Right lobe of liver (tissue), 6 donors: ENCODE measurements at regions not wholly inside any gene's neighbourhood (a gene's known extent, or its start where the extent isn't known, plus 50 kb on each side); places are given as distances from the start of the nearest gene placed in this dataset.

ENCODE experiments used
- ATAC-seq, 4 donors: fragments of 200-7000 bp; cut with Tn5 transposase; one replicate each; pipeline ENCODE4 v1.9.1; 2020; ENCODE audit warnings: mild to moderate bottlenecking in 4 of 4, moderate library complexity in 4 of 4
- DNase-seq, 3 donors: peaks; one replicate each; pipeline ENCODE4 v3.0.0-alpha.2; 2020
- H3K27ac ChIP-seq, 3 donors: fragments of 200-600 bp; one replicate each; pipeline ENCODE4 v1.8.0; 2022
- H3K27me3 ChIP-seq, 2 donors: fragments of 200-600 bp; one replicate each; pipeline ENCODE4 v1.8.0; 2022
- H3K36me3 ChIP-seq, 4 donors: fragments of 200-600 bp; sonication (generic) in 1 of 4; one replicate each; pipeline versions ENCODE4 v1.5.1 to v1.8.0; 2017 to 2022; ENCODE audit warnings: control low read depth in 1 of 4
- H3K4me1 ChIP-seq, 4 donors: fragments of 200-600 bp; sonication (generic) in 1 of 4; one replicate each; pipeline versions ENCODE4 v1.5.1 to v1.8.0; 2017 to 2022; ENCODE audit warnings: control low read depth in 1 of 4
- H3K4me3 ChIP-seq, 3 donors: fragments of 200-600 bp; one replicate each; pipeline ENCODE4 v1.8.0; 2022
- H3K9me3 ChIP-seq, 4 donors: fragments of 200-600 bp; sonication (generic) in 1 of 4; one replicate each; pipeline versions ENCODE4 v1.5.1 to v1.8.0; 2017 to 2022; ENCODE audit warnings: control low read depth in 1 of 4
- POLR2A ChIP-seq: fragments of 450-650 bp; IDR thresholded peaks from one replicate; pipeline ENCODE4 v1.6.1; 2017; ENCODE audit warnings: antibody characterized with exemption, mild to moderate bottlenecking
- WGBS: methylation state at CpG from one replicate; pipeline ENCODE4 v1.1.6; 2018; ENCODE audit warnings: low coverage, low lambda C conversion rate; ENCODE audit not compliant: insufficient coverage; ENCODE audit errors: missing lambda C conversion rate; 5-methylcytosine and 5-hydroxymethylcytosine counted together
- intact Hi-C, 2 donors: fragments of 100-400 bp; cut with DNase I; formaldehyde crosslinking; loops; one replicate each; pipeline versions ENCODE4 v1.11.2 to v1.14.1; 2022
- TF ChIP-seq, protein P1 (sequence below), 4 donors: fragments of 200-600 bp in 3 of 4; fragments of 450-650 bp in 1 of 4; IDR thresholded peaks; one replicate each; pipeline versions ENCODE4 v1.5.1 to v1.8.0; 2016 to 2022; ENCODE audit warnings: antibody characterized with exemption in 4 of 4, mild to moderate bottlenecking in 2 of 4
- donor health status: DM: no; HTN: yes; CAD: no.
- donor health status: DM: no; HTN: no; CAD: no.
- donor health status: DM: no; HTN: no; CAD: no.
- donor health status: DM: no; HTN: yes; CAD: no.
- donor health status: DM: no; HTN: yes; CAD: no.

DNA sequence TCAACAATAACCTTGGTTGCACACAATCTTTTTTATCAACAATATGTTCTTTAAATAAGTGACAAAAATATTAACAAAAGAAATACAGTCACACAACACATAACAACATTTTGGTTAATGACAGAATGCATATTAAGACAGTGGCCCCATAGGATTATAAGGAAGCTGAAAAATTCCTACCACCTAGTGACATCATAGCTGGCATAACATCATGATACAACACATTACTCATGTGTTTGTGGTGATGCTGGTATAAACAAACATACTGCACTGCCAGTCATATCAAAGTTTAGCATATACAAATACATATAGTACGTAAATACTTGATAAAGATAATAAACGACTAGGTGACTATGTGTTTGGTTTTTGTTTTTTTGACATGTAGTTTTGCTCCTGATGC is 344.8 kb upstream of the POU5F2 start:
- TF ChIP-seq, protein P1, sequence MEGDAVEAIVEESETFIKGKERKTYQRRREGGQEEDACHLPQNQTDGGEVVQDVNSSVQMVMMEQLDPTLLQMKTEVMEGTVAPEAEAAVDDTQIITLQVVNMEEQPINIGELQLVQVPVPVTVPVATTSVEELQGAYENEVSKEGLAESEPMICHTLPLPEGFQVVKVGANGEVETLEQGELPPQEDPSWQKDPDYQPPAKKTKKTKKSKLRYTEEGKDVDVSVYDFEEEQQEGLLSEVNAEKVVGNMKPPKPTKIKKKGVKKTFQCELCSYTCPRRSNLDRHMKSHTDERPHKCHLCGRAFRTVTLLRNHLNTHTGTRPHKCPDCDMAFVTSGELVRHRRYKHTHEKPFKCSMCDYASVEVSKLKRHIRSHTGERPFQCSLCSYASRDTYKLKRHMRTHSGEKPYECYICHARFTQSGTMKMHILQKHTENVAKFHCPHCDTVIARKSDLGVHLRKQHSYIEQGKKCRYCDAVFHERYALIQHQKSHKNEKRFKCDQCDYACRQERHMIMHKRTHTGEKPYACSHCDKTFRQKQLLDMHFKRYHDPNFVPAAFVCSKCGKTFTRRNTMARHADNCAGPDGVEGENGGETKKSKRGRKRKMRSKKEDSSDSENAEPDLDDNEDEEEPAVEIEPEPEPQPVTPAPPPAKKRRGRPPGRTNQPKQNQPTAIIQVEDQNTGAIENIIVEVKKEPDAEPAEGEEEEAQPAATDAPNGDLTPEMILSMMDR (IDR thresholded peaks at IDR 0.05): no peak
- TF ChIP-seq POLR2A: no peak
- no peak overlapping the region for H3K27ac ChIP-seq
- ATAC-seq (no peak), DNase-seq (no peak)
- H3K27me3 ChIP-seq: no peaks in the 10 kb centered on the region
- no peaks in the 10 kb centered on the region for H3K36me3 ChIP-seq
- no peaks in the 10 kb centered on the region for H3K4me1 ChIP-seq
- intact Hi-C loops: no loop called here
- H3K9me3 ChIP-seq: no peaks in the 10 kb centered on the region
- no peak overlapping the region for H3K4me3 ChIP-seq
- 88% methylated on average over 2 of the region's 2 CpGs for WGBS

DNA sequence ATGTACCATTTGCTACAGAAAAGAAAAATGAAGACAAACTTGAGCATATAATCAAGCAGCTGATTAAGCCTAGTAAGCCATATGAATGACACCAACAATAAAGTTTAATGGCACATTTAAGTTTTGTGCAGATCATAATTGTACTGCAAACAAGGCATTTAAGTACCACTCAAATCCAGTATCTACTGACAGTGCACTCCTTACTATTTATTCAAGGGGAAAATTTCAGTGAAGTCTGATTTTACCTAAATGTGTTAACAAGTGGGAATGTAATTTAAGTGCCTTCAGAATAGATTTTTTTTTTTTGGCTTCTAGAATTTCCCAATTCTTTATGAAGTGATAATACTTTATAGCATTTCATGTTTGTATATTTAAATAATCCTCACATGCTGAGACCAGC is 341.0 kb upstream of the POU5F2 start:
- no peak for ATAC-seq
- intact Hi-C loops: no loop called here
- DNase-seq: no peak
- TF ChIP-seq, protein P1 (IDR thresholded peaks at IDR 0.05): no peak
- TF ChIP-seq POLR2A: no peak
- no peak overlapping the region for H3K4me3 ChIP-seq
- no peaks in the 10 kb centered on the region for H3K36me3 ChIP-seq
- H3K27me3 ChIP-seq: no peaks in the 10 kb centered on the region
- H3K4me1 ChIP-seq: no peaks in the 10 kb centered on the region
- H3K9me3 ChIP-seq: no peaks in the 10 kb centered on the region
- H3K27ac ChIP-seq: no peak overlapping the region

DNA sequence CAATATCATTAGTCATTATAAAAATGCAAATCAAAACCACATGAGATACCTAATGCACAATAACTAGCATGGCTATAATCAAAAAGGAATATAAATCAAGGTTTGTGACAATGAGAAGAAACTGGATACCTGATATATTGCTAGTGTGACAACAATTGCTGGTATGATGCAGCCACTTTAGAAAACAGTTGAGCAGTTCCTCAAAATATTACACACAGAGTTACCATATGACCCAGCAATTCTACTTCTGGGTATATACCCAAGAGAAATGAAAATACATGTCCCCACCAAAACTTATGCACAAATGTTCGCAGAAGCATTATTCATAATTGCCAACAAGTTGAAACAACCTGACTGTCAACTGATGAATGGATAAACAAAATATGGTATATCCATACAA is 339.7 kb upstream of the POU5F2 start:
- DNase-seq (no peak), ATAC-seq (no peak)
- no peaks in the 10 kb centered on the region for H3K4me1 ChIP-seq
- 93% methylated on average over 1 of the region's 1 CpG for WGBS
- no peaks in the 10 kb centered on the region for H3K9me3 ChIP-seq
- no peak for TF ChIP-seq POLR2A
- H3K27me3 ChIP-seq: no peaks in the 10 kb centered on the region
- no peak overlapping the region for H3K27ac ChIP-seq
- intact Hi-C loops: no loop called here
- no peaks in the 10 kb centered on the region for H3K36me3 ChIP-seq
- no peak overlapping the region for H3K4me3 ChIP-seq

DNA sequence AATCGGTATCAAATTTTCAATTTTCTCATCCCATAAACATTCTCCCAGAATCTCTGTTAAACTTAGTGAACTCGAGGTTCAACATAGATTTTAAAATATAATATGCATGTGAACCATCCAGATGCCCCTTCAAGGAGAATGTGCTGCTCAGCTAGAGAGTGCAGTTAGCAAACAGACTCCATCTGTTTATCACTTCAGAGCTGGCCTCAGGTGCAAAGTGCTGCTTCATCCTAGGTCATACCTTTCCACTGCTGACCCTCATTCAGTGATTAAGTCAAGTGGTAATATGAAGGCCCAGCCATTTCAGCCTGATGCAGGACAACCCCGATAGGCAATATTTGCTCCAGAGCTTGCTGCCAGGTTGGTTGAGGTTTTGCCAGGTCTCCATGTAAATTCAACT is 339.0 kb upstream of the POU5F2 start:
- no peaks in the 10 kb centered on the region for H3K4me1 ChIP-seq
- intact Hi-C loops: no loop called here

DNA sequence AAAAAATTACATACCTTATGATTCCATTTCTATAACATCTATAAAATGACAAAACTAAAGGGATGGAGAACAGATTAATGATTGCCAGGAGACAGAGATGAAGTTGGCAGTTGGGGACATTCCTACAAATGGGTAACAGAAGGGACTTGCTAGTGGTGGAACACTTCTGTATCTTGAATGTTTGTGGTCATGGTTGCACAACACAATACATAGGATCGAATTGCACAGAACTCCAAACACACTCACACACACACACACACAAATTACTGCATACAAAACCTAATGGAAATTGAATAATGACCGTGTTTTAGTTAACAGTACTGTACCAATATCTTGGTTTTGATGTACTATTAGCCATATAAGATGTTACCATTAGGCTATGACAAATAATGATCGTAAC is 330.7 kb upstream of the POU5F2 start:
- WGBS: 80% methylated on average over 3 of the region's 3 CpGs
- no peak for DNase-seq
- Histone ChIP-seq H3K27ac (no peak overlapping the region), H3K9me3 (no peaks in the 10 kb centered on the region), H3K27me3 (no peaks in the 10 kb centered on the region), H3K4me1 (no peaks in the 10 kb centered on the region), H3K36me3 (no peaks in the 10 kb centered on the region), H3K4me3 (no peak overlapping the region)
- no peak for ATAC-seq
- TF ChIP-seq, protein P1 (IDR thresholded peaks at IDR 0.05): no peak
- TF ChIP-seq POLR2A: no peak
- intact Hi-C loops: no loop called here

More for the DNA sequence above, 339.0 kb upstream of the POU5F2 start:
- DNase-seq (no peak), ATAC-seq (no peak)
- Histone ChIP-seq H3K27ac (no peak overlapping the region), H3K9me3 (no peaks in the 10 kb centered on the region), H3K36me3 (no peaks in the 10 kb centered on the region), H3K27me3 (no peaks in the 10 kb centered on the region), H3K4me3 (no peak overlapping the region)
- TF ChIP-seq, protein P1 (IDR thresholded peaks at IDR 0.05): no peak
- TF ChIP-seq POLR2A: no peak
- 95% methylated on average over 2 of the region's 3 CpGs for WGBS
